ENCODE measurements at regions not wholly inside any gene's neighbourhood (a gene's known extent, or its start where the extent isn't known, plus 50 kb on each side); places are given as distances from the start of the nearest gene placed in this dataset.

DNA sequence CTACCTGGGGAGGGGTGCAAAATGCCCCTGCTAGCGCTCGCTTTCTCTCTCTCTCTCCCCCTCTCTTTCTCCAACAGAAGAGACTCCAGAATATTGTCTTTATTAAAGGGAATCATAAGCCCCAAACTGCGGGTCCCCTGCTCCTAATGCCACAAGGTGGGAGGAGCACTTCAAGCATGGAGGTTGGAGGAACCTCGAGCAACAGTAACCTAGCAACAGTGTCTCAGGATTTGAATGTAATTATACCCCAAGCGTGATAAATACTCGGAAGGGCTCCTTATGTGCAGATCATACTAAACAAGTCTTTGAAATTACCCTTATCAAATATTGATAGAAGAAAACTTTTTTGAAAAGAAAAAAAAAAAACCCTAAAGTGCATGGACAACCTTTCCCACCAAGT is 582.2 kb upstream of the PPP2R3A start:
- ATAC-seq (ENCODE audit: low FRiP score) (no peak), DNase-seq (ENCODE audit: low spot score) (no peak)
- TF ChIP-seq, protein P1, sequence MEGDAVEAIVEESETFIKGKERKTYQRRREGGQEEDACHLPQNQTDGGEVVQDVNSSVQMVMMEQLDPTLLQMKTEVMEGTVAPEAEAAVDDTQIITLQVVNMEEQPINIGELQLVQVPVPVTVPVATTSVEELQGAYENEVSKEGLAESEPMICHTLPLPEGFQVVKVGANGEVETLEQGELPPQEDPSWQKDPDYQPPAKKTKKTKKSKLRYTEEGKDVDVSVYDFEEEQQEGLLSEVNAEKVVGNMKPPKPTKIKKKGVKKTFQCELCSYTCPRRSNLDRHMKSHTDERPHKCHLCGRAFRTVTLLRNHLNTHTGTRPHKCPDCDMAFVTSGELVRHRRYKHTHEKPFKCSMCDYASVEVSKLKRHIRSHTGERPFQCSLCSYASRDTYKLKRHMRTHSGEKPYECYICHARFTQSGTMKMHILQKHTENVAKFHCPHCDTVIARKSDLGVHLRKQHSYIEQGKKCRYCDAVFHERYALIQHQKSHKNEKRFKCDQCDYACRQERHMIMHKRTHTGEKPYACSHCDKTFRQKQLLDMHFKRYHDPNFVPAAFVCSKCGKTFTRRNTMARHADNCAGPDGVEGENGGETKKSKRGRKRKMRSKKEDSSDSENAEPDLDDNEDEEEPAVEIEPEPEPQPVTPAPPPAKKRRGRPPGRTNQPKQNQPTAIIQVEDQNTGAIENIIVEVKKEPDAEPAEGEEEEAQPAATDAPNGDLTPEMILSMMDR (IDR thresholded peaks at IDR 0.05) = no peak

DNA sequence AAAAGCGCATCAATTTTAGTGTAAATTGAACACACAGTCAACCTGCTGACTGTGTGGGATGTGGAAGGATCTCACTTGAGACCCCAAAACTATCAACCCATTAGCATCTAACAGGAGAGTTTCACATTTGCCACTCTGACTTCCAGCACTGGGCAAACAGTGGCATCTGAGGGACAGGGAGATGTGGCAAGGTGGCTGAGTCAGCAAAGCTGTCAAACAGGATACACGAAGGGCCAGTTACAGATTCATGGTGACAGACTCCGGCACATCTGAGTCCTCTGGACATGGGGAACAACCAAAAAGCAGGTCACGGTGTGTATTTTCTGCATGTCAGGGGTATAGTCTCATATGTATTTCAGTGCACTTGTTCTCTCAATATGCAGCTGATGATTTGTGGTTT is 573.4 kb upstream of the PPP2R3A start:
- TF ChIP-seq, protein P1 (IDR thresholded peaks at IDR 0.05) = no peak
- ATAC-seq (ENCODE audit: low FRiP score) (no peak), DNase-seq (ENCODE audit: low spot score) (no peak)

- no peak for DNase-seq (ENCODE audit: low spot score)
- no peak for ATAC-seq (ENCODE audit: low FRiP score)
- TF ChIP-seq, protein P1 (IDR thresholded peaks at IDR 0.05) = no peak
These were observed 572.4 kb upstream of the PPP2R3A start for GRCh38 chr3:135393159-135393558.

DNA sequence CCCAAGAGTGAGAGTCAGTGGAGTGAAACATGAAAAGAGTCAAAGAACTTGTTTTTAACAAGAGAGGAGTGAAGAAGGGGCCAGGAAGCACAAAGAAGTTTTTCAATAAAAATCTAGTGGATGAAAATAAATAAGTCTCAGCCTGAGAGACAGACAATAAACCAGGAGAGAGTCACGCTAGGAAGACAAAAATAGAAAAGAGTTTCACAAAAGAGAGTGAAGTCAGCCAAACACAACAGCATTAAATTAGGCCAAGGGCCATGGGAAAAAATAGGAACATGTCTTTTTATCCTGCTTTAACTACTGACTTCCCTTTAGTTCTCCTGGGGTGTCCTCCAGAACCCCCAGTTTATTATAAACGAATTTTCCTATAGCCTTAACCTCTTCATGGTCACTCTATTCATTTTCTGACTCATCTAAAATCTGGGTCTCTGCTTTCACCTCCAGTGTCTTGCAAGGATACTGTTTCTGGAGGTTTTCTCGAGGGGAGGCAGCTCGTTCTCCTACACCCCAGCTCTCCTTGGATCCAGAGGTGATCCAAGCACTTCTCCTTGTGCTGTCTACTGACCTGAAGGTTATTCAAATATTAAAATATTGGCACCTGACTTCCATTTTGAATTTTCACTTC is 571.5 kb upstream of the PPP2R3A start:
- no peak for ATAC-seq (ENCODE audit: low FRiP score)
- TF ChIP-seq, protein P1 (IDR thresholded peaks at IDR 0.05) = no peak
- DNase-seq (ENCODE audit: low spot score) = no peak

- no peak for DNase-seq (ENCODE audit: low spot score)
These were observed 553.1 kb upstream of the PPP2R3A start for GRCh38 chr3:135412475-135412874.

DNA sequence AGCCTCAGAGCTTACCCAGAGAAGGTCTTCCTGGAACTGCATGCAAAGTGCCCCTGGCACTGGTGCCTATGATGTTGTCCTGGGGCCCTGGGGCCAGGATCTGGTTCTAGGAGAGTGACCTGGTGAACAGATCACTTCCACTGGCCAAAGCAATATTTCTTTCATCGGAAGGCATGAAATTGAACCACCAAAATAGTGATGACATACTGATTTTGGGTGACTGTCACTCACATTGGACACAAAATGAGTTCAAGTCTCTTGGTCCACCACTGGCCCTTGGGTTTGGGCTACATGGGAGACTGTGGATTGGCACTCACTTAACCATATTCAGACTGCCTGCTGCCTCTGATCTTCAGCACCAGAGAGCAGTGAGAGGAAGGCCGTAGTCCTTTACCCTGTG is 549.3 kb upstream of the PPP2R3A start:
- TF ChIP-seq, protein P1 (IDR thresholded peaks at IDR 0.05) = no peak
- DNase-seq (ENCODE audit: low spot score) (no peak), ATAC-seq (ENCODE audit: low FRiP score) (no peak)

More at GRCh38 chr3:135412475-135412874, 553.1 kb upstream of the PPP2R3A start:
- TF ChIP-seq, protein P1 (IDR thresholded peaks at IDR 0.05) = no peak
- ATAC-seq (ENCODE audit: low FRiP score) = no peak

- DNase-seq (ENCODE audit: low spot score) = no peak
- TF ChIP-seq, protein P1 (IDR thresholded peaks at IDR 0.05) = no peak
- ATAC-seq (ENCODE audit: low FRiP score) = no peak
These were observed 546.4 kb upstream of the PPP2R3A start for GRCh38 chr3:135419155-135419554.

Data from omental fat pad (tissue), 3 donors.